ENCODE measurements at regions not wholly inside any gene's neighbourhood (a gene's known extent, or its start where the extent isn't known, plus 50 kb on each side); places are given as distances from the start of the nearest gene placed in this dataset.

GRCh38 chr2:71783215-71783614 is 329.9 kb downstream of the DYSF start (continued):
- no peak for TF ChIP-seq TRAFD1 (CRISPR knock-in tag; IDR thresholded peaks at IDR 0.05; ENCODE audit: borderline replicate concordance)
- TF ChIP-seq MTA1 (CRISPR knock-in tag; IDR thresholded peaks at IDR 0.05; ENCODE audit: borderline replicate concordance), result no peak
- no peak for TF ChIP-seq ZIK1 (CRISPR knock-in tag; IDR thresholded peaks at IDR 0.05; ENCODE audit: borderline replicate concordance, low read depth)
- no peak for TF ChIP-seq GFI1 (CRISPR knock-in tag; IDR thresholded peaks at IDR 0.05; ENCODE audit: borderline replicate concordance)
- no peak for TF ChIP-seq ZNF547 (CRISPR knock-in tag; IDR thresholded peaks at IDR 0.05)
- no peak for TF ChIP-seq RNF2 (conservative IDR thresholded peaks at IDR 0.05; ENCODE audit: low read depth)
- no peak for TF ChIP-seq ZNF770 (CRISPR knock-in tag; IDR thresholded peaks at IDR 0.05)

- CTCF ChIA-PET (ENCODE audit: low intra/inter-chr PET ratio, low total read pairs), result no interaction called here
- POLR2A ChIA-PET, result no interaction called here
- Histone ChIP-seq H3K27me3 (ENCODE audit: control insufficient read depth in 1 of 2, insufficient read depth in 2 of 2, low read length in 2 of 2) (peaks cover 0 to 10% of the 10 kb centered on the region in 2 experiments; a peak in 3 of 5 replicates), H3K4me2 (ENCODE audit: low read depth, low read length) (no peak overlapping the region), H4K20me1 (ENCODE audit: insufficient read depth, low read length) (no peaks in the 10 kb centered on the region), H2AFZ (ENCODE audit: low read length) (no peak overlapping the region), H3K9me3 (ENCODE audit: low read length) (no peaks in the 10 kb centered on the region), H3K4me3 (replicated peaks in 1 of 3; ENCODE audit: insufficient read depth in 1 of 3, low read depth in 2 of 3, low read length in 3 of 3) (no peak overlapping the region), H3K36me3 (replicated peaks in 1 of 2; ENCODE audit: control insufficient read depth in 1 of 2, insufficient read depth in 2 of 2, low read length in 2 of 2) (no peaks in the 10 kb centered on the region), H3K79me2 (ENCODE audit: insufficient read depth, low read length) (no peaks in the 10 kb centered on the region), H3K27ac (ENCODE audit: extremely low read length, insufficient read depth, low read length) (no peak overlapping the region), H3K9ac (ENCODE audit: insufficient read depth, low read depth, low read length) (no peak overlapping the region), H3K4me1 (ENCODE audit: insufficient read depth, low read length) (peaks cover 26% of the 10 kb centered on the region)
- no peak for DNase-seq (ENCODE audit: low spot score)
- no peak for ATAC-seq
- BruUV-seq (replicated peaks), result no TSS peak
- in situ Hi-C loops (cut with HindIII; ENCODE audit: extremely low pct_ligation_motif_present, low pct_unique_long_range_greater_than_20kb) (no loop called here), intact Hi-C loops (cut with micrococcal nuclease; ENCODE audit: unreplicated experiment) (no loop called here)
- FAIRE-seq, result no peak
- 0% methylated on average over 2 of the region's 3 CpGs for WGBS (ENCODE audit: low lambda C conversion rate)
- TF ChIP-seq ZSCAN25 (CRISPR knock-in tag; IDR thresholded peaks at IDR 0.05) (no peak), SIN3B (IDR thresholded peaks at IDR 0.05; ENCODE audit: low read length) (no peak), ZNF784 (CRISPR knock-in tag; IDR thresholded peaks at IDR 0.05; ENCODE audit: borderline replicate concordance) (no peak), WIZ (CRISPR knock-in tag; IDR thresholded peaks at IDR 0.05) (no peak), YEATS4 (CRISPR knock-in tag; IDR thresholded peaks at IDR 0.05; ENCODE audit: borderline replicate concordance) (no peak), MEIS2 (CRISPR knock-in tag; IDR thresholded peaks at IDR 0.05) (no peak), DR1 (CRISPR knock-in tag; IDR thresholded peaks at IDR 0.05) (no peak)
Measured at GRCh38 chr2:71782323-71782722, 329.0 kb downstream of the DYSF start.

Measured in HepG2 (cell line).